Lower leg skin (tissue), 4 donors: ENCODE measurements at regions not wholly inside any gene's neighbourhood (a gene's known extent, or its start where the extent isn't known, plus 50 kb on each side); places are given as distances from the start of the nearest gene placed in this dataset.

Source experiments
- DNase-seq, 2 donors: peaks; one replicate each; pipeline ENCODE4 v3.0.0-alpha.2; 2019; ENCODE audit warnings: low spot score in 2 of 2
- H3K4me3 ChIP-seq: fragments of 200-600 bp; sonication (generic); 2 replicates; pipeline ENCODE4 v1.5.1; 2017; ENCODE audit warnings: mild to moderate bottlenecking, low read depth; ENCODE audit not compliant: poor library complexity, severe bottlenecking
- POLR2A ChIP-seq, 2 donors: fragments of 450-650 bp; IDR thresholded peaks; one replicate each; pipeline ENCODE4 v1.6.1; 2016 to 2017; ENCODE audit warnings: antibody characterized with exemption in 2 of 2, mild to moderate bottlenecking in 1 of 2, moderate library complexity in 1 of 2
- WGBS, 2 donors: methylation state at CpG; one replicate each; pipeline ENCODE4 v1.1.5; 2018; 5-methylcytosine and 5-hydroxymethylcytosine counted together
- intact Hi-C: fragments of 100-400 bp; cut with DNase I; formaldehyde crosslinking; loops from one replicate; pipeline ENCODE4 v1.15.0; 2023; ENCODE audit warnings: low total_unique reads
- TF ChIP-seq, protein P1 (sequence below), 3 donors: fragments of 450-650 bp; IDR thresholded peaks; one replicate each; pipeline ENCODE4 v1.5.1; 2016; ENCODE audit warnings: antibody characterized with exemption in 3 of 3, mild to moderate bottlenecking in 3 of 3, moderate library complexity in 2 of 3

DNA sequence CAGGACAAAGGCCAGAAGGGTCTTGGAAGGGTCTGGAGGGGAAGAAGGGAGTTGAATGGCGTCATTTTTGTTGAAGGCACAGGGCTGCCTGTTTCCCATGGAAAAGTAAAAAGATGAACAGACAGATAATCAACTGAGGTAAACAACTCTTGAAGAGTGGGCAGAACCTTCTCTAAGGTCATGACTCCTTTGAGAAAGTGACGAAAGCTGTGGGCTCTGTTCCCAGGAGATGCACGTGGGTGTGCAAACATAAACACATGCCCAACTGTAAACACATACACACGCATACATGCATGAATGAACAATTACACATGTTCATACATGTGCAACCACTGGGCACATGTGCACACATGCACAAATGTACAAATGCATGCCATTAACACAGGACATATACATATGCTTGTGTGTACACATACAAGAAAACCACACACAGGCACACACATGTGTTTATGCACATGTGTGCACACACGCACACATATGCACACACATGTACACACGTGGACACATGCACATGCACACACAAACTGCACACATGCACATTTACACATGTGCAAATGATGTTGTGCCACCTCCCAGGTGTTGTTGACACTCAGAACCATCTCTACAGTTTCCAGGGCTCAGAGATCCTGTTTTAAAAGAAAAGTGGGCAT is 143.3 kb downstream of the GADD45G start:
- DNase-seq, result no peak
- 73 to 74% methylated on average over 6 of the region's 6 CpGs for WGBS, 2 donors
- no peak for TF ChIP-seq POLR2A (IDR thresholded peaks at IDR 0.05)
- TF ChIP-seq, protein P1, sequence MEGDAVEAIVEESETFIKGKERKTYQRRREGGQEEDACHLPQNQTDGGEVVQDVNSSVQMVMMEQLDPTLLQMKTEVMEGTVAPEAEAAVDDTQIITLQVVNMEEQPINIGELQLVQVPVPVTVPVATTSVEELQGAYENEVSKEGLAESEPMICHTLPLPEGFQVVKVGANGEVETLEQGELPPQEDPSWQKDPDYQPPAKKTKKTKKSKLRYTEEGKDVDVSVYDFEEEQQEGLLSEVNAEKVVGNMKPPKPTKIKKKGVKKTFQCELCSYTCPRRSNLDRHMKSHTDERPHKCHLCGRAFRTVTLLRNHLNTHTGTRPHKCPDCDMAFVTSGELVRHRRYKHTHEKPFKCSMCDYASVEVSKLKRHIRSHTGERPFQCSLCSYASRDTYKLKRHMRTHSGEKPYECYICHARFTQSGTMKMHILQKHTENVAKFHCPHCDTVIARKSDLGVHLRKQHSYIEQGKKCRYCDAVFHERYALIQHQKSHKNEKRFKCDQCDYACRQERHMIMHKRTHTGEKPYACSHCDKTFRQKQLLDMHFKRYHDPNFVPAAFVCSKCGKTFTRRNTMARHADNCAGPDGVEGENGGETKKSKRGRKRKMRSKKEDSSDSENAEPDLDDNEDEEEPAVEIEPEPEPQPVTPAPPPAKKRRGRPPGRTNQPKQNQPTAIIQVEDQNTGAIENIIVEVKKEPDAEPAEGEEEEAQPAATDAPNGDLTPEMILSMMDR (IDR thresholded peaks at IDR 0.05), result no peak
- intact Hi-C loops, result no loop called here
- no peak overlapping the region for H3K4me3 ChIP-seq

GRCh38 chr9:89748831-89749499 is 144.2 kb downstream of the GADD45G start:
- TF ChIP-seq, protein P1 (IDR thresholded peaks at IDR 0.05), result no peak
- TF ChIP-seq POLR2A (IDR thresholded peaks at IDR 0.05), result no peak

DNA sequence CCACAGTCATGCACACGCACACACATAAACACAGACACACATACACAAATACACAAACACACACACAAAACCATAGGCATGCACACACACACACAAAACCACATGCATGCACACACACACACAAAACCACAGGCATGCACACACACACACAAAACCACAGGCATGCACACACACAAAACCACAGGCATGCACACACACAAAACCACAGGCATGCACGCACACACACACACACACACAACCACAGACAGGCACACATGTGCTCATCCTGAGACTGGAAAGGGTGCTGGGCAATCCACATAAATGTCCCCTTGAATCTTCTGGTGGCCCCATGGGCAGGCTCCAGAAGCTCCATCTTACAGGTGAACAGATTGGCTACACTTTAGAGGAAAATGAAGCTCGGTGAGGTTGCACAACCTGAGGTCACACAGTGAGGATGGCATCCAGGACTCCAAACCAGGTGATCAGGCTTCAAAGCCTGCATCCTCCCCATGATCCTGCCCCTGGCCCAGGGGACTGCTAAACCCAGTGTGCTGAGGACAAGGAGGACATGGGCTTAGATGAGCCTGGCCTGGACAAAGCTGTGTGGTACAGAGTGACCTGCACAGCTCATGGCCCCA is 144.8 kb downstream of the GADD45G start:
- no peak for DNase-seq
- no peak overlapping the region for H3K4me3 ChIP-seq
- no peak for TF ChIP-seq POLR2A (IDR thresholded peaks at IDR 0.05)
- TF ChIP-seq, protein P1 (IDR thresholded peaks at IDR 0.05), result no peak
- intact Hi-C loops, result no loop called here
- 81 to 88% methylated on average over 3 of the region's 3 CpGs for WGBS, 2 donors

More at GRCh38 chr9:89748831-89749499, 144.2 kb downstream of the GADD45G start:
- no peak for DNase-seq
- intact Hi-C loops, result no loop called here
- 81 to 88% methylated on average over 6 of the region's 6 CpGs for WGBS, 2 donors
- no peak overlapping the region for H3K4me3 ChIP-seq

- no peak for DNase-seq
Observed at GRCh38 chr9:89750117-89750791, 145.4 kb downstream of the GADD45G start.

DNA sequence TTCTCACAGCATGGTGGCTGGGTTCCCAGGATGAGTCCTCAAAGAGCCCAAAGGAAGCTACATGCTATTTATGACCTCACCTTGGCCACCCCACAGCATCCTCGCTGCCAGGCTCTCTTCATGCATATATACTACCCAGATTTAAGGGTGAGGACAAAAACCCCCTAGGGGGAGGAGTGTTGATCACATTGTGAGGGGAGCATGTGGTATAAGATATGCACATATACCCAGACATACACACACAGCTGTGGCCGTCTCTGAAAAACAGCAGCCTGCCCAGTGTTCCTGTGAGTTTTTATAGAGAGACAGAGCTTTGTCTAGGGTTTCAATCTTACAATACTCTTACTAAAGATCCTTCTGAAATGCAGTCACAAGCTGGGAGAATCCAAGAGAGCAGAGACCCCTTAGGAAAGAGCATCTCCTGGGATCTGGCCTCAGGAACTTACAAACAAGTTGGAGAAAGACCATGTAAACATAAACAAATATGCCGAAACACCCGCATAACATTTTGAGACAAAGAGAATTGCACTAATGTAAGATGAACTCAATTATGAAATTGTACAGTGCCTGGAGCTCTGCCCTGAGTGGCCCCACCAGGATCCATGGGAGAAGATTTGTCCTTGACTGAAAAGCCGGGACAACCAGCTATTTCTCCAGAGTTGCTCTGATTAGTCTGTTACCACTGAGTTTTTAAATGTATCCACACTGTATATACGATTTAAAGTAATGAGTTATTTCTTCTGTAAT is 146.4 kb downstream of the GADD45G start:
- DNase-seq, result no peak
- 90% methylated on average over 6 of the region's 6 CpGs for WGBS, 2 donors
- TF ChIP-seq, protein P1 (IDR thresholded peaks at IDR 0.05), result no peak
- TF ChIP-seq POLR2A (IDR thresholded peaks at IDR 0.05), result no peak
- intact Hi-C loops, result no loop called here
- H3K4me3 ChIP-seq, result no peak overlapping the region

More at GRCh38 chr9:89750117-89750791, 145.4 kb downstream of the GADD45G start:
- TF ChIP-seq, protein P1 (IDR thresholded peaks at IDR 0.05), result no peak
- TF ChIP-seq POLR2A (IDR thresholded peaks at IDR 0.05), result no peak
- H3K4me3 ChIP-seq, result no peak overlapping the region
- WGBS, 2 donors, result 41 to 50% methylated on average over 7 to 10 of the region's 10 CpGs
- intact Hi-C loops, result no loop called here
